Brain microvascular endothelial cell (primary cell): ENCODE measurements at regions not wholly inside any gene's neighbourhood (a gene's known extent, or its start where the extent isn't known, plus 50 kb on each side); places are given as distances from the start of the nearest gene placed in this dataset.

Source experiments
- DNase-seq: peaks from one replicate; pipeline ENCODE4 v3.0.0-alpha.2; 2020
- H3K27ac ChIP-seq: fragments of 250-450 bp; sonication (Bioruptor Pico); 2 replicates; pipeline ENCODE4 v1.5.1; 2020; ENCODE audit warnings: mild to moderate bottlenecking, moderate library complexity
- H3K27me3 ChIP-seq: fragments of 250-450 bp; sonication (Bioruptor Pico); replicated peaks from 2 replicates; pipeline ENCODE4 v1.5.1; 2020; ENCODE audit warnings: mild to moderate bottlenecking
- H3K36me3 ChIP-seq: fragments of 250-450 bp; sonication (Bioruptor Pico); replicated peaks from 2 replicates; pipeline ENCODE4 v1.5.1; 2020; ENCODE audit warnings: mild to moderate bottlenecking
- H3K4me3 ChIP-seq: 2 replicates; pipeline ENCODE4 v1.5.1; 2011; ENCODE audit warnings: low read depth, mild to moderate bottlenecking, control low read depth, low read length, moderate library complexity
- CTCF ChIP-seq: IDR thresholded peaks from 2 replicates; pipeline ENCODE4 v1.5.1; 2011; ENCODE audit warnings: low read depth, mild to moderate bottlenecking, moderate library complexity, low read length, control low read depth, inconsistent platforms; ENCODE audit errors: missing control alignments
- in situ Hi-C: cut with HindIII; loops from 2 replicates; pipeline ENCODE4 v1.10.0; 2017; ENCODE audit warnings: low sequenced_read_pairs, low pct_ligation_motif_present

- DNase-seq = no peak
- no peak overlapping the region for H3K27ac ChIP-seq
- no peak for TF ChIP-seq CTCF
- in situ Hi-C loops = no loop called here
- no peaks in the 10 kb centered on the region for H3K27me3 ChIP-seq
- H3K4me3 ChIP-seq = no peak overlapping the region
- no peaks in the 10 kb centered on the region for H3K36me3 ChIP-seq
These were observed 318.4 kb downstream of the AASDHPPT start for GRCh38 chr11:106395716-106396349.

GRCh38 chr11:106397787-106398501, 320.5 kb downstream of the AASDHPPT start:
- H3K36me3 ChIP-seq = no peaks in the 10 kb centered on the region
- DNase-seq = no peak
- H3K4me3 ChIP-seq = no peak overlapping the region
- in situ Hi-C loops = no loop called here
- H3K27me3 ChIP-seq = no peaks in the 10 kb centered on the region
- TF ChIP-seq CTCF = no peak
- H3K27ac ChIP-seq = peak overlapping the region; percentile 95

GRCh38 chr11:106398502-106399075, 321.1 kb downstream of the AASDHPPT start:
- no peak for TF ChIP-seq CTCF
- Histone ChIP-seq H3K4me3 (no peak overlapping the region), H3K27ac (peak overlapping the region; percentile 95), H3K36me3 (no peaks in the 10 kb centered on the region), H3K27me3 (no peaks in the 10 kb centered on the region)
- in situ Hi-C loops = no loop called here
- peak; percentile 48 for DNase-seq

- TF ChIP-seq CTCF = no peak
- Histone ChIP-seq H3K36me3 (no peaks in the 10 kb centered on the region), H3K27ac (peak overlapping the region; percentile 95), H3K27me3 (no peaks in the 10 kb centered on the region), H3K4me3 (no peak overlapping the region)
- in situ Hi-C loops = no loop called here
- peak; percentile 98 for DNase-seq
These were observed 321.6 kb downstream of the AASDHPPT start for GRCh38 chr11:106399076-106399511.

GRCh38 chr11:106399624-106400023, 322.2 kb downstream of the AASDHPPT start:
- Histone ChIP-seq H3K36me3 (no peaks in the 10 kb centered on the region), H3K27ac (peak overlapping the region; percentile 95), H3K27me3 (no peaks in the 10 kb centered on the region), H3K4me3 (no peak overlapping the region)
- TF ChIP-seq CTCF = no peak
- no peak for DNase-seq
- in situ Hi-C loops = no loop called here
